ENCODE measurements at regions not wholly inside any gene's neighbourhood (a gene's known extent, or its start where the extent isn't known, plus 50 kb on each side); places are given as distances from the start of the nearest gene placed in this dataset.
"Not testable (repeated sequence)": the region's sequence is repeated elsewhere in the genome, so short reads cannot be mapped to it uniquely, and the experiment has no call there.

DNA sequence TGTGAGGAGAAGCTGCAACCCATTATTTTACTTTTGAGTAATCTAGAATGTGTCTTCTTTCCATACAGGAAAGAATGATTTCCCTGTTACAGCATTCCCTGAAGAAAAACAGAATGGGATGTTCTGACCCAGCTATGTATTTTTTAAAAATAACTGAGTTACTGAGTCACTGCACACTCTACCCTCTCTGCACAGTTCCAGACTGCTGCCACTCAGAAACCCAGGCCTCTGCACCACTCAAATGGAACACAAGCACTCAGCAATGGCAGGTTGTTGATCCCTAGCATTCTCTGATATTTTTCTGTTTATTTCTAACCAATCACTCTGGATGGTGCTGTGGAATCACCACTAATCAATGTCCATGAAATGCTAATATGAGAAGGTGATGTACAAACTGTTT lies 1300.0 kb upstream of the FAM98A start:
- no peak for DNase-seq

DNA sequence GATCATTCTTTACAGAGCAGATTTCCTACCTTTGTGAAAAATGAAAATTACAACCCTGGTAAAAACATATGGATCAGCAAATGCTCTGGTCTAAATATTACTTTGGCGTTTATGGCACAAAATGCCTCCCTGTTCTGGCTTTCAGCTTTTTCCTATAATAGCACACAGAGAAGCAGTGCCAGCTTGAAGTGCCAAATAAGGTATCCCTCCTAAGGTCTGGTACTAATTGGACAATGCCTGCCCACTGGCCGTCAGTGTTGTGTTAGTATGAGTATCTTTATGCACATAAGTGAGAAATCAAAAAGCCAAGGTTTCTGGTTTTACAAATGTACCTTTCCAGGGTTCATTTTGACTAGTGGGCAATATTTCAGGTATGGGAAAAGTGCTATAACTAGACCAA lies 1293.7 kb upstream of the FAM98A start:
- no peak for DNase-seq

DNA sequence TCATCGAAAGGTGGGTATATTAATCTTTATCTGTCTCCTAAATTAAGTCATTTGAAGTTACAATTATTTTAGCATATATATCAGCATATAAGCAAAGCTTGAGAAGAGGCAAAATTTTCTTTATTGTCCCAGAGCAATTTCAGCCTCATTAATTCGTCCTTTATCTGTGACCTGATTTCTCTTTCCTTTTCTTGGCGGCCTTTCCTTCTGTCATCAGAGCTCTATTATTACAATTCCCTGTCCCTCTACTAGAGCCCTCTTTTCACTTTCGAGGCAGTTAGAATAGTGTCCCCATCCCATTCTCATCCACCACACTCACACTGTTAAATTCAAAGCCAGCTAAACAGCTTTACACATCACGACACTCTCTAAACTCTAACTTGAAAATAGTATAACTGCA lies 1293.2 kb upstream of the FAM98A start:
- no peak for DNase-seq

DNA sequence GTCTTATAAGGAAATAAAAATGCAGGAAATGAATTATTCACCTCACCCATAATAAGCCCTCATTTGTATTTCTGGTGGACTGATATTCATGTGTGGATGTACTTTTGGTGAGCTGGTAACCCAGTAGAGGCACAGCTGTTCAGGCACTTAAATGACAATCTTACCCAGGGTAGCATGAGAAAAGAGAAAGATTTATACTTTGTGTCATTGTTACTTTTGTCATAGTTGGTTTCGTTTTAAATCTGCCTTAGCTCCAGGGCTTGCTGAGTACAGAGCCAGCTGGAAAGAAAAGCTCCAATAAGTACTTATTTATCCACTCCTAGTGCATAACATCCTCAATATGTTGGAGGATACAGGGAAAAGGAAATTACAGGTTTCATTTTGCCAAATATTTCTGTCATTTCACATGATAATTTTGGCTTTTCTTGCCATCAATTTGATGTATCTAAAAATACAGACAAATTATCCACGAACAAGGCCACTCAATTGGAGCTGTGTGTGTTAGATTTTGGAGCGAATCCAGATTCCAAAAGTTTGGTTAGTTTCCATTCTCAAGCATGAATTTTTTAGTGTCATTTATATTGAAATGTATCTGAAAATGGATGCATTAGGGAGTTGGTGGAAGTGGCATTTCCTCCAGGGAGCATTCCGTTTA lies 1276.1 kb upstream of the FAM98A start:
- DNase-seq, result no peak

DNA sequence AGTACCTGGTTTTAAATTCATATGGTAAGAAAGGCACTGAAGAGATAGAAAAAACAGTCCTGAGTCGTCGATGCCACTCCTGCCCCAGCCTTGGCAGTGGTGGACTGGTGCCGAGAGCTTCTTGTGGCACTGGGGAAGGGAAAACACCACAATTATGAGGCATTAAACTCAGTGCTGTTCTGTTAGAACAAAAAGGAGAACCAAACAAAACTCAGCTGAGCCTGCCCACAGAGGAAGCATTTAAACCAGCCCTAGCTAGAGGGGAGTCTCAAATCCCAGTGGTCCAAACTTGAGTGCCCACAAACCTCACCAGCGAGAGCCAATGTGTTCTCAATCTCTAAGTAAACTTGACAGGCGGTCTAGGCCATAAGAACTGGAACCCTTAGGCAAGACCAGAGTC lies 1254.5 kb upstream of the FAM98A start:
- DNase-seq, result no peak

DNA sequence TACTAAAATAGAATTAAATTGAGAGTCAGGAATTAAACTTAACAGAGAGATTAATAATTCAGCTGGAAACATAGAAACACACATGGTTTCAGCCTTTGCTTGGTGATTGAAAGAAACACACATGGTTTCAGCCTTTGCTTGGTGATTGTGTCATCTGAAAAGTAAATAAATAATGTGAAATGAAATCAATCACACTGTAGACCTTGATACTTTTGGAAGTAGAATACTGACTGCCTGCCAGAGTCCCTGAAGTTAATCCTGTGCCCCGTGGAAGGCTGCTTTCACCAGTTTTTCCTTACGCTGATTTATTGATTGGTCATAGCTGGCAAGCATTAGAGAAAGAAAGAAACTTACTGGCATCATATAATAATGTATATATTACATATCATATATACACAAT lies 1252.7 kb upstream of the FAM98A start:
- no peak for DNase-seq

DNA sequence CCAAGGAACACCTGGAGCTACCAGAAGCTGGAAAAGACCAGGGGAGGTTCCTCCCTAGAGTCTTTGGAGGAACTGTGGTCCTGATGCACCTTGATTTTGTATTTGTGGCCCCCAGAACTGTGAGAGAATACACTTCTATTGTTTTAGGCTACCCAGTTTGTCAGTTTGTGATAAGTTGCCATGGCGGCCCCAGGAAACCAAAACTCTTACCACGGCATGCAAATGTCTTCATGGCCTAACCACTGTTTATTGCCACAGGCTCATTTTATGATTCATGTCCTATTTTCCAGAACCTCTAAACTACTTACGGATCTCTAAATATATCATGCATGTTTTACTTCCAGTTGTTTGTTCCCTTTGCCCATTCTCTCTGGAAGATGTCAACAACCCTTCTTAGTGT lies 1250.7 kb upstream of the FAM98A start:
- DNase-seq, result no peak

DNA sequence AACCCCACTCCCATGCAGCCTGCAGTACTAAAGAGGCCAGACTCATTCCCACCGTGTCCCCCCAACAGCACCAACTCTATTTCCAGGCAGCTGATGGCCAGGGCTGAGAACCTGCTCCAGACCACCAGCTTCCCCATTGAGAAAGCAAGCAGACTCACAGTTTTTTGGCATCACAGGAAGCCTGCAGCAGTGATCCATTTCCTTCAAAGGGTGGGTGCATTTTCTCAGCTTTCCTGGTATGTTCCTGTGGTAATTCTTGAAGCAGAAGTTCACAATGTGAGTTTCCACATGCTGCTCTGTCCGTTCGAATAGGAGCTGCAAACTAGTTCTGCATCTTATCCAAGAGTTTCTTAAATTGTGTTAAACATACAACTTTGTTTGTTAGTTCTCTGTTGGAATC lies 1249.6 kb upstream of the FAM98A start:
- DNase-seq, result no peak

DNA sequence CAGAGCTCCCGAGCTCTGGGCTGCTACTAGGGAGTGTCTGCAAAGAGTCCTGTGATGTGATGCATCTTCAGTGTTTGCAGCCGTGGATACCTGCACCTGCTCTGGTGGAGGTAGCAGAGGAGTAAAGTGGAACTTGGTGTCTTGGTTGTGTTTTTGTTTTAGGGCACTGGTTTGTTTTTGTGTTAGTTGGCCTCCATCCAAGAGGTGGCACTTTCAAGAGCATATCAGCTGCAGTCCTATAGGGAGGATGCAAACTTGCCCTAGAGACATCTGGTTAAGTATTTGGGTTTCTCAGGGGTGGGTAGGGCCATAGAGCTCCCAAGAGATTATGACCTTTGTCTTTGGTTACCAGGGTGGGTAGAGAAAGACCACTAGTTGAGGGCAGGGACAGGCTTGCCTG lies 1249.0 kb upstream of the FAM98A start:
- no peak for DNase-seq

DNA sequence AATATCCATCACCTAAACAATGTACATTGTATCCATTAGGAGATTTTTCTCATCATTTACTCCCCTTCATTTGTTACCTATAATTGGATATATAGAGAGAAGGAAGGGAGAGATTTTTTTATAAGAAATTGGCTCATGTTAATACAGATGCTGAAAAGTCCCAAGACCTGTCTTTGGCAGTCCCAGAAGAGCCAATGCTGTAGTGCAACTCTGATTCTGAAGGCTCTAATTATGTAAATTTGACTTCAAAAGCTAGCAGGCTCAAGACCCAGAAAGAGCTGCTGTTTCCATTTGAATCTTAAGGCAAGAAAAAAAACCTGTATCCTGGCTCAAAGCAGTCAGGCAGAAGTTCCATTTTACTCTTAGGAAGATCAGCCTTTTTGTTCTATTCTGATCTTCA lies 1245.5 kb upstream of the FAM98A start:
- no peak for DNase-seq

DNA sequence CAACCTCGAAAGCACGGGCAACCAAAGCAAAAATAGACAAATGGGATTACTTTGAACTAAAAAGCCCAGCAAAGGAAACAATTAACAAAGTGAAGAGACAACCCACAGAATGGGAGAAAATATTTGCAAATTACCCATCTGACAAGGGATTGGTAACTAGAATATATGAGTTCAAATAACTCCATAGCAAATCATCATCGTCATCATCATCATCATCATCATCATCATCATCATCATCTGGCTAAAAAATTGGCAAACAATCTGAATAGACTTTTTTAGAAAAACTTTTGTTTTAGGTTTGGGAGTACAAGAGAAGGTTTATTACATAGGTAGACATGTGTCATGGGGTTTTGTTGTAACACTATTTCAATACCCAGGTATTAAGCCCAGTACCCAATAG lies 1239.3 kb upstream of the FAM98A start:
- no peak for DNase-seq

DNA sequence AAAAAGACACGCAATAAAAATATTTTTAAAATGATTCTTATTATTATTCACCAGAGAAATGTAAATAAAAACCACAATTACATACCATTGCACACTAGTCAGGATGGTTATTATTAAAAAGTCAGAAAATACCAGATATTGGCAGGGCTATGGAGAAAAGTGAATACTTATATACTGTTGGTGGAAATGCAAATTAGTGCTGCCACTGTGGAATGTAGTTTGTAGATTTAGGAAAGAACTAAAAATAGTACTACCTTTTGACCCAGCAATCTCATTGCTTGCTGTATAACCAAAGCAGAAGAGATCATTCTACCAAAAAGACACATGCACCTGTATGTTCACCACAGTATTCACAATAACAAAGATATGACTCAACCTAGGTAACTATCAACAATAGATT lies 1237.3 kb upstream of the FAM98A start:
- DNase-seq, result no peak

DNA sequence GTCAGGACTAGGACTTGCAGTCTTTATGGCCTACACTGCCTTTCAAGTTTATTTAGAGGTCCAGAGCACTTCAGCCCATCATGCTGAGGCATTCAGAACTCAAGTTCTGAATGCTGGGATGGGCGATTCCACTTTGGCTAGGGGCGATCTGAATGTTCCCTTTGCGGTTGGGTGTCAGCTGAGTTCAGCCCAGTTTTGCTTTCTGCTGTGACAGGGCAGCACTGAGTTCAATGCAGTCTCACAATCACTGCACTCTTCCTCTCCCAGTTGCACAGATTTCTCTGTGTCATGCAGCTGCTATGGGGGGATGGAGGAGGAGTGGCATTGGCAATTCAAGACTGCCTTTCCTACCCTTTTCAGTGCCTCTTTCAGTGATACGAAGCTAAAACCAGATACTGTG lies 1232.0 kb upstream of the FAM98A start:
- DNase-seq, result no peak

DNA sequence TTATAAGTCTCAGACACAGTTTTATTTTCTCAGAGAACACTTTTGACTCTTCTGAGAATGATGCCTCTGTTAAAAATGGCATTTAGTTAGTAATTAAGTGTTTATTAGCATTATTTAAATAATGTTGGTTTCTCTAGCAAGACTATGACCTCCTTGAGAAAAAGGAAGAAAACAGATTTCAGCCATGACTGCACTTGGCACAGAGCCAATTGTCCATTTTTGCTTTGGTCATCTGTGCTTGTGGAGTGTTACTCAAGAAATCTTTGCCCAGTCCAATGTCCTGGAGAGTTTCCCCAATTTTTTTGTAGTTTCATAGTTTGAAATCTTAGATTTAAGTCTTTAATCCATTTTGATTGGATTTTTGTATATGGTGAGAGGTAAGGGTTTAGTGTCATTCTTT lies 1229.4 kb upstream of the FAM98A start:
- DNase-seq, result no peak

DNA sequence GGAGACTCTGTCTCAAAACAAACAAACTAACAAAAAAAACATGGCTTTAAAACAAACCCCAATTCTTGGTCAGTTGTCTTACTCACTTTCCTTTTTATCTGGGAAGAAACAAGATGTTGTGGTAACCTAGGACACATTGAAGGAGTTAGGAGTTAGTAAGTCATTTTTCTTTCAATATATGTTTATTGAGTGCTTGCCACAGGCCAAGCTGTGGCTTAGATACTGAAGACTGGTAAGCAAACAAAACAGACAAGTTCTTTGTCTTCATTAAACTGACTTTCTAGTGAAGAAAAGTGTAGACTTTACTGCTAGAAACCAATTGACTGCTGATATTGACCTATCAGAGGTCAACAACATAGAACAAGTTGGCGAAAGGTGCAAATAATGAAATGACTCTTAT lies 1228.3 kb upstream of the FAM98A start:
- no peak for DNase-seq

DNA sequence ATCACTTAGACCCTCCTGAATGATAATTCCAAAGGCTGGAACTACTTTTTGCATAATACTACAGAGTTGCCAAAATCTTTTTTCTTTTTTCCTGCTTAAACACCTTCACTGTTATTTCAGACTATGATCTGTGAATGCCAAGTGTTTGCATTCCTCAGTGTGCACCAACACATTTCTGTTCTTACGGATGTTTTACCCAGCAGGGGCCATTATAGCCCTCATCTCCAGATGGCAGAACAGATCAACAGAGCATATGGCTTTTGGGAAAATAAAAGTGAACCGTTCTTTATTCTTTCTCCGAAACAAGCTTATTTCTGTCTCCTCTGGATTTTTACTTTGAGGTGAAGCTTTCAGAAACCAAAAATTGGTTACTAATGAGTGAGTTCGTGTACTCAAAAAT lies 1226.6 kb upstream of the FAM98A start:
- DNase-seq, result no peak

DNA sequence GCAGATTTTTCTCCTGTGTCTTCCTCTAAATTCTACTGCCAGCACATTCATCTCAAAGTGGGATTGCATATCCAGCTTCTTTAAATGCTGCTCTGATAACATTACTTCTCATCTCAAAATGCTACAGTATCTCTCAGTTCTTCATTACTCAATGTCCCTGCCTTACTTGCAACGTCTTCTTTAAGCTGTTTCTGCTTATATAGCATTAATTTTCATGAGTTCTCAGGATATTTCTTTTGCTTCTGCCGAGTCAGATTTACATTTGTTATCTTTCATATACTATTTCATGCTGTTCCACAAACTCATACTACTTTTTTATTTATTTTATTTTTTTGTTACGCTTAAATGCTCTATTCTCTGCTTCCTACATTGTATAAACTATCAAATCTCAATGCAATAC lies 1223.5 kb upstream of the FAM98A start:
- no peak for DNase-seq

DNA sequence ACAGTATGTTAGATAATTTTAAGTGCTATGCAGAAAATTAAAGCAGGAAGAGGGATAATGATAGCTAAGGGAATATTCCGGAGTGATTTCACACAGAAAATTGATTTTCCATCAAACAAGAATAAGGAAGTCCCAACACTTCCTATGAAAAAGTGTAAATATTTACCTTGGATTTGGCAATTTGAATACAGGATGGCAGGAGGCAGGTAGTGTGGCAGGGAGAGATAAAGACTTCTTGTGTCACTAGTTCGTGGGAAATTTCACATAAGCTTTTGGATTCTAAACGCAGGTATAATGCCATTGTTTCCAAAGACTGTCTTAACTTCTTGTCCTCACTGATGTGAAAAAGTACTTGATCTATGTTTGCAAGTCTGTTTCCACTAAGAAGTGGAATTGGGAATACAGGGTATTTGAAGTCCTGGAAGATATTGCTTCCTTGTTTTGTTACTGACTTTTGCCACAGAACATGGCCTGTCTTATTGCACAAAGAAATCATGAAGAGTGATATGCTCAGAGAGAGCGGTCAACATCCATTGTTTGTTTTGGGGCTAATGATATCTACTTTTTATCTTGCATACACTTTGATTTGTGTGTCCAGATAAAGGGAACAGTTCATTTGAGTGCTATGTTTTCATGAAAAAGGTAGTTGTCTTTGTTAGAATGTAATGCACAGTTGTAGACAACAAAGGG lies 1216.1 kb upstream of the FAM98A start:
- no peak for DNase-seq

DNA sequence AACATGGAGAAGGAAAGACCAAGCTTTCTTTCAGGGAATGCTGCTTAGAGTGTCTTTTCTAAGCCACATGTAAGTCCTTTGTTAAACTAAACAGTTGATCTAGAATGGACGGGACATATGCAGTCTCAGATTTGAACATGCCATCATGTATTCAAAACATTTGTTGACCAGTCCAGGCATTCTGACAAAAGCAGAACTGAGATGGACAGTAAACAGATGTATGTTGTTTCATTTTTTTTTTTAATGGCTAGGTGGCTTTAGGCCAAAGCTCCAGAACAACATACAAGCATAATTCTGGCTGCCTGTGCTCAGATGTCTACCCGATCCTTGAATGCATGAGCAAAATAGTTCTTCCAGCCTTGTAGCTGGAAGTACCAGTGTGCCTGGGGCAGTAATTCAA lies 1211.4 kb upstream of the FAM98A start:
- no peak for DNase-seq

DNA sequence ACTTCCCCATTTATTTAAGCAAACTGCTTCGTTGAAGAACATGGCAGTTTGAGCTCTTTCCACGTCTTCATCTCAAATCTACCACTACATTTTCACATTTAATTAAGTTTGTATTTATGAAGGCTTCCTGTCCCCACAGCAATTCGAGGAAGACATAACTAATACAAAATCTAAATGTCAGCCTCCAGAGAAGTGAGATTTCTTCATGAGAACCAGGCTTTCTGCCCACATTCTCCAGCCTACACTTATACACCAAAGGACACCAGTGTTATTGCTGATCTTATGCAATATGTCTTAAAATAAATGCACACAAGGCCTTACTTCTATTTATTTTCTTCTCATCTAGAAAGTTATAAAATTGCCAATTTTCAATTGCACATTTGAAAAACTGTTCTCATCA lies 1209.3 kb upstream of the FAM98A start:
- no peak for DNase-seq

DNA sequence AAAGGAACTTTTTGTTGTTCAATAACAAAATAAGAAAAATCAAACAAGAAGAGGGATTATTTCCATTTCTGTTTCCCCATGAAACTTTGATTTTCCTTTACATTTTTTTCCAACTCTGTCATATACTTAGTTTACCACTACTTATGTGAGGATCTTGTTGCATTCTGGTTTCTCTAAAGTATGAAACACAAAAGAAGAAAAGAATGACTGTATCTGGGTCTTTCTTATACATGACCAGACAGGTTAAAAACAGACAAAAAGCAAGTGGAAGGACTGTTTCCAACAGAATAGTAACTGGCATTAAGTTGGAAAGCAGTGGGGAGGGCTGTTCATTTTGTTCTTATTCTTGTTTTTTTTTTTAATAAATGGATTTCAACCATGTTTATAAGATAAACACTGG lies 1207.8 kb upstream of the FAM98A start:
- no peak for DNase-seq

DNA sequence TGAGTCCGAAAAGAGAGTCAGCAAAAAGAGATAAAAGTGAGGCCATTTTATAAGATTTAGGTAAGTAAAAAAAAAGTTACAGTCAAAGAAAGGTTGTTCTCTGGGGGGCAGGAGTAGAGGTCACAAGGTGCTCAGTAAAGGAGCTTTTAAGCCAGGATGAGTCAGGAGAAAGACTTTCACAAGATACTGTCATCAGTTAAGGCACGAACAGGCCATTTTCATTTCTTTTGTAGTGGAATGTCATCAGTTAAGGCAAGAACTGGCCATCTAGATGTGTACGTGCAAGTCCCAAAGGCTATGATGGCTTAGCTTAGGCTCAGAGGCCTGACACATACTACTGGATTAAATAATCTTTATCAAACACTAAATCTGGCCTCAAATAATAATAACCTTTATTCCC lies 1207.3 kb upstream of the FAM98A start:
- DNase-seq, result no peak

DNA sequence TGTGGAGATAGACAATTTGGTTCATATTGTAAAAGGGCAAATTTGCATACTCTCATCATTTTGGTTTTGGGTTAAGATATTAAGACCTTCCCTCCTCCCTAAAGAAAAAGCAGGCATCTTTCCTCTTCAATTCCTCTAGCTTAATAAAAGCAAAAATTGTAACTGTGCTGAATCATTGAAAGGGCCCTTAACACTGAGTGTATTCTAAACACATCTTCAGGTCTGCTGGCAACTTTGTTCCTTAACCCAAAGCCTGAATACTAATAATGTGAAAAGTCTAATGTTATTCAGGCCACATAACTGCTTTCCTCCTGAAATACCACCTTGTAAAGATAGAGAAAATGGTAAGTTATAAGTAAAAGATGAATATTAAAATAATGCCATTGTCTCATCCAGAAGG lies 1200.5 kb upstream of the FAM98A start:
- DNase-seq, result no peak

DNA sequence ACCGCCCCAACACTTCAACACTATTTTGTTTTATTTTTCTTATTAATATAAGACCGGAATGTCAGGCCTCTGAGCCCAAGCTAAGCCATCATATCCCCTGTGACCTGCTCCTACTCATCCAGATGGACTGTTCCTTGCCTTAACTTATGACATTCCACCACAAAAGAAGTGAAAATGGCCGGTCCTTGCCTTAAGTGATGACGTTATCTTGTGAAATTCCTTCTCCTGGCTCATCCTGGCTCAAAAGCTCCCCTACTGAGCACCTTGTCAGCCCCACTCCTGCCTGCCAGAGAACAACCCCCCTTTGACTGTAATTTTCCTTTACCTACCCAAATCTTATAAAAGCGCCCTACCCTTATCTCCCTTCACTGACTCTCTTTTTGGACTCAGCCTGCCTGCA lies 1196.5 kb upstream of the FAM98A start:
- DNase-seq, result not testable (repeated sequence)

DNA sequence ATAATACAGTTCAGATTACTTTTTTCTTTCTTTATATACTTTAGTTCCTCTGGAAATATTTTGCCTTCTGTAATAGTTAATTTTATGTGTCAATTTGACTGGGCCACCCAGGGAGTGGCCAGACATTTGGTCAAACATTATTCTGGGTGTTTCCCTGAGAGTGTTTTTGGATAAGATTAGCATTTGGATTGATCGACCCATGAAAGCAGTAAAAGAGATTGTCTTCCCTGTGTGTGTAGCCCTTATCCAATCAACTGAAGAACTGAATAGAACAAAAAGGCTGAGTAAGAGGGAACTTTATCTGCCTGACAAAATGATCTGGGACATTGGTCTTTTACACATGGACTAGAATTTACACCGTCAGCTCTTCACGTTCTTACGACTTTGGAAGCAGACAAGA lies 1190.1 kb upstream of the FAM98A start:
- DNase-seq, result no peak
